ENCODE measurements at regions not wholly inside any gene's neighbourhood (a gene's known extent, or its start where the extent isn't known, plus 50 kb on each side); places are given as distances from the start of the nearest gene placed in this dataset.

GRCh38 chr20:39623584-39624234, 661.6 kb downstream of the DHX35 start:
- TF ChIP-seq, protein P1, sequence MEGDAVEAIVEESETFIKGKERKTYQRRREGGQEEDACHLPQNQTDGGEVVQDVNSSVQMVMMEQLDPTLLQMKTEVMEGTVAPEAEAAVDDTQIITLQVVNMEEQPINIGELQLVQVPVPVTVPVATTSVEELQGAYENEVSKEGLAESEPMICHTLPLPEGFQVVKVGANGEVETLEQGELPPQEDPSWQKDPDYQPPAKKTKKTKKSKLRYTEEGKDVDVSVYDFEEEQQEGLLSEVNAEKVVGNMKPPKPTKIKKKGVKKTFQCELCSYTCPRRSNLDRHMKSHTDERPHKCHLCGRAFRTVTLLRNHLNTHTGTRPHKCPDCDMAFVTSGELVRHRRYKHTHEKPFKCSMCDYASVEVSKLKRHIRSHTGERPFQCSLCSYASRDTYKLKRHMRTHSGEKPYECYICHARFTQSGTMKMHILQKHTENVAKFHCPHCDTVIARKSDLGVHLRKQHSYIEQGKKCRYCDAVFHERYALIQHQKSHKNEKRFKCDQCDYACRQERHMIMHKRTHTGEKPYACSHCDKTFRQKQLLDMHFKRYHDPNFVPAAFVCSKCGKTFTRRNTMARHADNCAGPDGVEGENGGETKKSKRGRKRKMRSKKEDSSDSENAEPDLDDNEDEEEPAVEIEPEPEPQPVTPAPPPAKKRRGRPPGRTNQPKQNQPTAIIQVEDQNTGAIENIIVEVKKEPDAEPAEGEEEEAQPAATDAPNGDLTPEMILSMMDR (IDR thresholded peaks at IDR 0.05; ENCODE audit: poor library complexity) = no peak
- no peak for TF ChIP-seq EZH2 (IDR thresholded peaks at IDR 0.05; ENCODE audit: borderline replicate concordance)
- TF ChIP-seq EZH2phosphoT487 (IDR thresholded peaks at IDR 0.05; ENCODE audit: low read depth, severe bottlenecking, unreplicated experiment) = no peak
